ENCODE measurements at regions not wholly inside any gene's neighbourhood (a gene's known extent, or its start where the extent isn't known, plus 50 kb on each side); places are given as distances from the start of the nearest gene placed in this dataset.

DNA sequence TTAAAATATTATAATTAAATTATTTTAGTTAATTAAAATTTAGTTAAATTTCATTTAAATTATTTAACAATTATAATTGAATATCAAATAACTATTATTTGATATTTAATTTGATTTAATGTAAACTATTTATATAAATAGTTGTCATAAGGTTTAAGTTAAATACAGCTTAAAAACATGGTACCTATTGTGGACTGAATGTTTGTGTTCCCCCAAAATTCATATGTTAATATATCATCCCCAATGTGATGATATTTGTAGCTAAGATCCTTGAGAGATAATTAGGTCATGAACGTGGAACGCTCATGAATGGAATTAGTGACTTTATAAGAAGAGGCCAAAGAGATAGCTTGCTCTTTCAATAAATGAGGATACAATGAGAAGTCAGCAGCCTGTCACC lies 505.7 kb upstream of the LRATD1 start:
- no peak overlapping the region for H3K27ac Mint-ChIP-seq

DNA sequence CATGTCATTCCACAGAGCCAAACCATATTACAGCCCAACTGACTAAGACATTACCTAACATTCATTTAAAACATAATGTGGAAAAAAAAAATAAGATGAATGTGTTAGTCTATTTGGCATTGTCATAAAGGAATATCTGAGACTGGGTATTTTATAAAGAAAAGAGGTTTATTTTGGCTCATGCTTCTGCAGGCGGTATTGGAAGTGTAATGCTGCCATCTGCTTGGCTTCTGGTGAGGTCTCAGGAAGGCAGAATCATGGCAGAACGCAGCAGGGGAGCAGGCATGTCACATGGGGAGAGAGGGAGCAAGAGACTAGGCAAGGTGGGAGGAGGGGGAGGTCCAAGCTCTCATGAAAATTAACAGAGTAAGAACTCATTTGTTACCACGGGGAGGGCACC lies 504.8 kb upstream of the LRATD1 start:
- CTCF ChIA-PET: no interaction called here
- 56% methylated on average over 2 of the region's 3 CpGs for WGBS (ENCODE audit: insufficient coverage)

More for the DNA sequence above, 505.7 kb upstream of the LRATD1 start:
- WGBS (ENCODE audit: insufficient coverage): no CpG with 5 or more reads among the region's 2 CpGs
- Mint-ChIP-seq H3K4me1 (no peaks in the 10 kb centered on the region), H3K36me3 (no peaks in the 10 kb centered on the region), H3K27me3 (no peaks in the 10 kb centered on the region), H3K4me3 (no peak overlapping the region), H3K9me3 (peaks cover 12 to 14% (median 13%) of the 10 kb centered on the region in 3 donors)
- H3K9me3 ChIP-seq: no peaks in the 10 kb centered on the region
- ChIA-PET POLR2A (no interaction called here), CTCF (no interaction called here)
- no peaks in the 10 kb centered on the region for H3K27me3 ChIP-seq (replicated peaks in 1 of 2; ENCODE audit: control insufficient read depth in 2 of 2, extremely low read depth in 1 of 2, insufficient read depth in 2 of 2, low read length in 1 of 2)
- no peak overlapping the region for H3K4me3 ChIP-seq (ENCODE audit: control insufficient read depth in 1 of 2, extremely low read depth in 1 of 2, low read length in 1 of 2)
- no peak overlapping the region for H3K27ac ChIP-seq (ENCODE audit: low read length)
- no peaks in the 10 kb centered on the region for H3K4me1 ChIP-seq (ENCODE audit: control insufficient read depth in 1 of 2, extremely low read depth in 1 of 2, insufficient read depth in 2 of 2, low read length in 2 of 2)
- no peaks in the 10 kb centered on the region for H3K36me3 ChIP-seq (ENCODE audit: control insufficient read depth in 2 of 2, extremely low read depth in 1 of 2, insufficient read depth in 1 of 2, low read length in 1 of 2)
- ATAC-seq (replicated peaks in 1 of 4) (no peak), DNase-seq (no peak)

GRCh38 chr2:14132386-14132785 lies 500.1 kb upstream of the LRATD1 start:
- Histone ChIP-seq H3K27me3 (replicated peaks in 1 of 2; ENCODE audit: control insufficient read depth in 2 of 2, extremely low read depth in 1 of 2, insufficient read depth in 2 of 2, low read length in 1 of 2) (no peaks in the 10 kb centered on the region), H3K4me1 (ENCODE audit: control insufficient read depth in 1 of 2, extremely low read depth in 1 of 2, insufficient read depth in 2 of 2, low read length in 2 of 2) (no peaks in the 10 kb centered on the region), H3K9me3 (no peaks in the 10 kb centered on the region), H3K27ac (ENCODE audit: low read length) (no peak overlapping the region), H3K4me3 (ENCODE audit: control insufficient read depth in 1 of 2, extremely low read depth in 1 of 2, low read length in 1 of 2) (no peak overlapping the region), H3K36me3 (ENCODE audit: control insufficient read depth in 2 of 2, extremely low read depth in 1 of 2, insufficient read depth in 1 of 2, low read length in 1 of 2) (no peaks in the 10 kb centered on the region)
- Mint-ChIP-seq H3K4me3 (no peak overlapping the region), H3K9me3 (peaks cover 12 to 20% (median 19%) of the 10 kb centered on the region in 3 donors), H3K27me3 (no peaks in the 10 kb centered on the region), H3K4me1 (no peaks in the 10 kb centered on the region), H3K36me3 (no peaks in the 10 kb centered on the region), H3K27ac (no peak overlapping the region)
- ATAC-seq (replicated peaks in 1 of 4) (no peak), DNase-seq (no peak)
- 83% methylated on average over 1 of the region's 1 CpG for WGBS (ENCODE audit: insufficient coverage)
- POLR2A ChIA-PET: no interaction called here
- CTCF ChIA-PET: no interaction called here

More for the DNA sequence above, 504.8 kb upstream of the LRATD1 start:
- Histone ChIP-seq H3K4me1 (ENCODE audit: control insufficient read depth in 1 of 2, extremely low read depth in 1 of 2, insufficient read depth in 2 of 2, low read length in 2 of 2) (no peaks in the 10 kb centered on the region), H3K36me3 (ENCODE audit: control insufficient read depth in 2 of 2, extremely low read depth in 1 of 2, insufficient read depth in 1 of 2, low read length in 1 of 2) (no peaks in the 10 kb centered on the region), H3K4me3 (ENCODE audit: control insufficient read depth in 1 of 2, extremely low read depth in 1 of 2, low read length in 1 of 2) (no peak overlapping the region), H3K27ac (ENCODE audit: low read length) (no peak overlapping the region), H3K9me3 (no peaks in the 10 kb centered on the region), H3K27me3 (replicated peaks in 1 of 2; ENCODE audit: control insufficient read depth in 2 of 2, extremely low read depth in 1 of 2, insufficient read depth in 2 of 2, low read length in 1 of 2) (no peaks in the 10 kb centered on the region)
- Mint-ChIP-seq H3K27me3 (no peaks in the 10 kb centered on the region), H3K9me3 (peaks cover 4 to 17% (median 14%) of the 10 kb centered on the region in 3 donors), H3K4me1 (no peaks in the 10 kb centered on the region), H3K4me3 (no peak overlapping the region), H3K36me3 (no peaks in the 10 kb centered on the region), H3K27ac (no peak overlapping the region)
- POLR2A ChIA-PET: no interaction called here
- ATAC-seq (replicated peaks in 1 of 4) (no peak), DNase-seq (no peak)

DNA sequence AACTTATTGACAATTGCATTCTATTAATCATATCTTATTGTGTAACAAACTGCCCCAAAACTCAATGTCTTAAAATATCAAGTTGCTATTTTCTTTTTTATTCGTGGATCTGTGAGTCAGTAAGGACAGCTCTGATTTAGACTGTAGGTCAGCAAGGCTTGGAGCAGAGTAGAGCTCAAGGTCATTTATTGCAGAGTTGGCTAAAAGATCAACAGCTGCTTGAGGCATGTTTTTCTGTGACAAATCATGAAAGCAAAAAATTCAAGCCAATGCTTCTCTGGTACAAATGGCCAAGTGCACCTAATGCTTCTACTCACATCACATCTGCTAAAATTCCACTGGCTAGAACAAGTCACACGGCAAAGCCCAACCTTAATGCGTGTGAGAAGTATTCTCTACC lies 497.7 kb upstream of the LRATD1 start:
- Histone ChIP-seq H3K27me3 (replicated peaks in 1 of 2; ENCODE audit: control insufficient read depth in 2 of 2, extremely low read depth in 1 of 2, insufficient read depth in 2 of 2, low read length in 1 of 2) (no peaks in the 10 kb centered on the region), H3K4me1 (ENCODE audit: control insufficient read depth in 1 of 2, extremely low read depth in 1 of 2, insufficient read depth in 2 of 2, low read length in 2 of 2) (no peaks in the 10 kb centered on the region), H3K36me3 (ENCODE audit: control insufficient read depth in 2 of 2, extremely low read depth in 1 of 2, insufficient read depth in 1 of 2, low read length in 1 of 2) (no peaks in the 10 kb centered on the region), H3K9me3 (no peaks in the 10 kb centered on the region), H3K27ac (ENCODE audit: low read length) (no peak overlapping the region), H3K4me3 (ENCODE audit: control insufficient read depth in 1 of 2, extremely low read depth in 1 of 2, low read length in 1 of 2) (no peak overlapping the region)
- ATAC-seq (replicated peaks in 1 of 4) (no peak), DNase-seq (no peak)
- Mint-ChIP-seq H3K9me3 (peaks cover 15 to 17% (median 16%) of the 10 kb centered on the region in 3 donors), H3K4me3 (no peak overlapping the region), H3K27ac (no peak overlapping the region), H3K27me3 (no peaks in the 10 kb centered on the region), H3K36me3 (no peaks in the 10 kb centered on the region), H3K4me1 (no peaks in the 10 kb centered on the region)
- WGBS (ENCODE audit: insufficient coverage): no CpG with 5 or more reads among the region's 3 CpGs
- ChIA-PET CTCF (no interaction called here), POLR2A (no interaction called here)

- H3K9me3 ChIP-seq: no peaks in the 10 kb centered on the region
- no peaks in the 10 kb centered on the region for H3K36me3 ChIP-seq (ENCODE audit: control insufficient read depth in 2 of 2, extremely low read depth in 1 of 2, insufficient read depth in 1 of 2, low read length in 1 of 2)
- Mint-ChIP-seq H3K4me3 (no peak overlapping the region), H3K36me3 (no peaks in the 10 kb centered on the region), H3K27ac (no peak overlapping the region), H3K9me3 (peaks cover 16 to 20% (median 19%) of the 10 kb centered on the region in 3 donors), H3K4me1 (no peaks in the 10 kb centered on the region), H3K27me3 (no peaks in the 10 kb centered on the region)
- no peaks in the 10 kb centered on the region for H3K27me3 ChIP-seq (replicated peaks in 1 of 2; ENCODE audit: control insufficient read depth in 2 of 2, extremely low read depth in 1 of 2, insufficient read depth in 2 of 2, low read length in 1 of 2)
- WGBS (ENCODE audit: insufficient coverage): no CpG with 5 or more reads among the region's 2 CpGs
- ATAC-seq (replicated peaks in 1 of 4): no peak
- POLR2A ChIA-PET: no interaction called here
- no peaks in the 10 kb centered on the region for H3K4me1 ChIP-seq (ENCODE audit: control insufficient read depth in 1 of 2, extremely low read depth in 1 of 2, insufficient read depth in 2 of 2, low read length in 2 of 2)
- CTCF ChIA-PET: no interaction called here
- H3K27ac ChIP-seq (ENCODE audit: low read length): no peak overlapping the region
- no peak overlapping the region for H3K4me3 ChIP-seq (ENCODE audit: control insufficient read depth in 1 of 2, extremely low read depth in 1 of 2, low read length in 1 of 2)
- DNase-seq: no peak
Measured at GRCh38 chr2:14136030-14136429, 496.5 kb upstream of the LRATD1 start.

DNA sequence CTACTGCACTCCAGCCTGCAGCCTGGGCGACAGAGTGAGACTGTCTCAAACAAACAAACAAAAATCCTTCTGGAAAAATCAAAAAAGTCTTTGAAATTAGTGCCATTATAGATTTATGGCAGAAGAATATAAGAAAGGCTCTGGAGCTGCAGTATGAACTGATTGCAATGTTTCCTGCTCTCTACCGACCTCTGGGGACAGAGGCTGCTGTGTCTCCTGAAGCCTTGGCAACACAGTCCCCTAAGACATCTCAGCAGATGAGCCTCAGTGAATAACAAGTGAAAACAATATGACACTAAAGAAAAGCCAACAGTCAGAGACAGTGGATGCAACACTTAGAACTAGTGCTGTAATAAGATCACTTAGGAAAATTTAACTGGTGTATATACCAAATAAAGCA lies 494.9 kb upstream of the LRATD1 start:
- Histone ChIP-seq H3K27ac (ENCODE audit: low read length) (no peak overlapping the region), H3K4me1 (ENCODE audit: control insufficient read depth in 1 of 2, extremely low read depth in 1 of 2, insufficient read depth in 2 of 2, low read length in 2 of 2) (no peaks in the 10 kb centered on the region), H3K36me3 (ENCODE audit: control insufficient read depth in 2 of 2, extremely low read depth in 1 of 2, insufficient read depth in 1 of 2, low read length in 1 of 2) (no peaks in the 10 kb centered on the region), H3K27me3 (replicated peaks in 1 of 2; ENCODE audit: control insufficient read depth in 2 of 2, extremely low read depth in 1 of 2, insufficient read depth in 2 of 2, low read length in 1 of 2) (no peaks in the 10 kb centered on the region), H3K4me3 (ENCODE audit: control insufficient read depth in 1 of 2, extremely low read depth in 1 of 2, low read length in 1 of 2) (no peak overlapping the region), H3K9me3 (no peaks in the 10 kb centered on the region)
- ATAC-seq (replicated peaks in 1 of 4): no peak
- H3K4me3 Mint-ChIP-seq: no peak overlapping the region
- 40% methylated on average over 1 of the region's 2 CpGs for WGBS (ENCODE audit: insufficient coverage)
- no peak overlapping the region for H3K27ac Mint-ChIP-seq
- no peaks in the 10 kb centered on the region for H3K4me1 Mint-ChIP-seq
- CTCF ChIA-PET: no interaction called here
- POLR2A ChIA-PET: no interaction called here
- H3K27me3 Mint-ChIP-seq: no peaks in the 10 kb centered on the region
- no peak for DNase-seq
- H3K36me3 Mint-ChIP-seq: no peaks in the 10 kb centered on the region
- peaks cover 16 to 18% (median 18%) of the 10 kb centered on the region in 3 donors for H3K9me3 Mint-ChIP-seq

DNA sequence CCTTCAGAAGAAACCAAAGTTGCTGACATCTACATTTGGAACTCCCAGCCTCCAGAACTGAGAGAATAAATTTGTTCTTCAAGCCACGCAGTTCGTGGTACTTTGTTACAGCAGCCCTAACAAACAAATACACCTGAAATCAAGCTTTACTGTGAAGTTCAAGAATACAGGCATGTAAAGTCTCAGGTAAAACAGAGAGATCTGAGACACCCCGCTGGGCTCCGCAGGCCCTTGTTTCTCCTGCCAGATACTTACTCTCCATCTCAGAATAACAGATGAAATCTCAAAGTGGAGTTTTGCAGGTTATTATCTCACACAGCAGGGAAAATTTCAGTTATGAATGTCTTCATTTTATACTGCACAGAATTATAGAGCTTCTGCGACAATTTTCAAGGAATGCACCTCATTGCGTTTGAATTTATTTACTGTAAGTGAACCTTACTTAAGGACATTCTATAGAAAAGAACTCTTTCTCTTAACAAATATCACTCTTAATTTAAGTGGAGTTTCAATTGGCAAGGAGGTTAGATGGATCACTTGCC lies 492.4 kb upstream of the LRATD1 start:
- no peak overlapping the region for H3K27ac Mint-ChIP-seq
- no peak overlapping the region for H3K27ac ChIP-seq (ENCODE audit: low read length)
- no peak overlapping the region for H3K4me3 ChIP-seq (ENCODE audit: control insufficient read depth in 1 of 2, extremely low read depth in 1 of 2, low read length in 1 of 2)
- DNase-seq (no peak), ATAC-seq (replicated peaks in 1 of 4) (no peak)
- H3K27me3 Mint-ChIP-seq: no peaks in the 10 kb centered on the region
- no peaks in the 10 kb centered on the region for H3K36me3 Mint-ChIP-seq
- WGBS (ENCODE audit: insufficient coverage): 60% methylated on average over 3 of the region's 6 CpGs
- H3K27me3 ChIP-seq (replicated peaks in 1 of 2; ENCODE audit: control insufficient read depth in 2 of 2, extremely low read depth in 1 of 2, insufficient read depth in 2 of 2, low read length in 1 of 2): no peaks in the 10 kb centered on the region
- H3K4me1 Mint-ChIP-seq: no peaks in the 10 kb centered on the region
- POLR2A ChIA-PET: no interaction called here
- peaks cover 13 to 20% (median 14%) of the 10 kb centered on the region in 3 donors for H3K9me3 Mint-ChIP-seq
- CTCF ChIA-PET: no interaction called here
- no peaks in the 10 kb centered on the region for H3K4me1 ChIP-seq (ENCODE audit: control insufficient read depth in 1 of 2, extremely low read depth in 1 of 2, insufficient read depth in 2 of 2, low read length in 2 of 2)
- H3K36me3 ChIP-seq (ENCODE audit: control insufficient read depth in 2 of 2, extremely low read depth in 1 of 2, insufficient read depth in 1 of 2, low read length in 1 of 2): no peaks in the 10 kb centered on the region
- H3K9me3 ChIP-seq: no peaks in the 10 kb centered on the region
- no peak overlapping the region for H3K4me3 Mint-ChIP-seq

All from T-cell (primary cell).